Sigmoid colon (tissue), 6 donors: ENCODE measurements at regions not wholly inside any gene's neighbourhood (a gene's known extent, or its start where the extent isn't known, plus 50 kb on each side); places are given as distances from the start of the nearest gene placed in this dataset.
A peak's percentile ranks its signal among the peaks of the same experiment; 100 is the strongest.
"Not testable (repeated sequence)": the region's sequence is repeated elsewhere in the genome, so short reads cannot be mapped to it uniquely, and the experiment has no call there.

Experiments used
- DNase-seq: peaks from one replicate; pipeline ENCODE4 v3.0.0-alpha.2; 2019
- H3K27ac ChIP-seq, 4 donors: fragments of 200-600 bp; sonication (generic); one replicate each; pipeline ENCODE4 v1.5.1; 2016 to 2019; ENCODE audit warnings: mild to moderate bottlenecking in 1 of 4
- H3K27me3 ChIP-seq, 3 donors: fragments of 200-600 bp; sonication (generic); one replicate each; pipeline ENCODE4 v1.5.1; 2019; ENCODE audit warnings: mild to moderate bottlenecking in 1 of 3
- H3K36me3 ChIP-seq, 4 donors: fragments of 200-600 bp; sonication (generic); one replicate each; pipeline ENCODE4 v1.5.1; 2016 to 2019
- H3K4me1 ChIP-seq, 4 donors: fragments of 200-600 bp; sonication (generic); one replicate each; pipeline ENCODE4 v1.5.1; 2017 to 2019
- H3K4me3 ChIP-seq, 4 donors: fragments of 200-600 bp; sonication (generic); one replicate each; pipeline ENCODE4 v1.5.1; 2017 to 2019; ENCODE audit warnings: mild to moderate bottlenecking in 2 of 4, moderate library complexity in 1 of 4
- H3K9me3 ChIP-seq, 4 donors: fragments of 200-600 bp in 3 of 4; sonication (generic) in 3 of 4; one replicate each; pipeline versions ENCODE4 v1.5.1 to v1.6.1; 2013 to 2019
- CTCF ChIP-seq, 4 experiments: fragments of 450-650 bp in 3 of 4; fragments of 200-600 bp in 1 of 4; IDR thresholded peaks; one replicate each; pipeline ENCODE4 v1.5.1; 2016 to 2019; ENCODE audit warnings: antibody characterized with exemption in 4 of 4, mild to moderate bottlenecking in 3 of 4, moderate library complexity in 2 of 4
- EP300 ChIP-seq, 4 donors: sonication (generic); formaldehyde crosslinking; IDR thresholded peaks; one replicate each; pipeline ENCODE4 v1.6.1; 2017; ENCODE audit warnings: antibody characterized with exemption in 4 of 4
- POLR2A ChIP-seq, 2 donors: fragments of 450-650 bp; IDR thresholded peaks; one replicate each; pipeline ENCODE4 v1.6.1; 2016; ENCODE audit warnings: antibody characterized with exemption in 2 of 2, mild to moderate bottlenecking in 2 of 2, moderate library complexity in 2 of 2
- POLR2AphosphoS5 ChIP-seq, 4 donors: sonication (generic); formaldehyde crosslinking; IDR thresholded peaks; one replicate each; pipeline ENCODE4 v1.6.1; 2017; ENCODE audit warnings: antibody characterized with exemption in 4 of 4
- WGBS, 2 donors: extraction: QIAGEN DNeasy Blood & Tissue Kit; methylation state at CpG; one replicate each; pipeline ENCODE4 v1.1.7; 2013; 5-methylcytosine and 5-hydroxymethylcytosine counted together
- intact Hi-C: fragments of 100-400 bp; cut with DNase I; formaldehyde crosslinking; loops from one replicate; pipeline ENCODE4 v1.15.1; 2023
- donor health status: healthy with polysubstance abuse.
- donor health status: healthy.

GRCh38 chr10:3375505-3375904 lies 202.9 kb upstream of the PITRM1 start:
- WGBS, 2 donors: 94 to 95% methylated on average over 5 of the region's 5 CpGs

GRCh38 chr10:3374914-3375313 lies 202.3 kb upstream of the PITRM1 start:
- no peaks in the 10 kb centered on the region for H3K36me3 ChIP-seq
- peaks cover 0 to 10% (median 4%) of the 10 kb centered on the region in 4 donors for H3K4me1 ChIP-seq
- no peak overlapping the region for H3K4me3 ChIP-seq
- no peaks in the 10 kb centered on the region for H3K9me3 ChIP-seq
- DNase-seq: no peak
- intact Hi-C loops: no loop called here
- TF ChIP-seq POLR2A (IDR thresholded peaks at IDR 0.05): no peak
- no peak for TF ChIP-seq CTCF (IDR thresholded peaks at IDR 0.05)
- TF ChIP-seq POLR2AphosphoS5 (IDR thresholded peaks at IDR 0.05): no peak
- no peak for TF ChIP-seq EP300 (IDR thresholded peaks at IDR 0.05)
- no peak overlapping the region for H3K27ac ChIP-seq
- WGBS, 2 donors: 91% methylated on average over 2 of the region's 2 CpGs
- no peaks in the 10 kb centered on the region for H3K27me3 ChIP-seq

More at GRCh38 chr10:3375505-3375904, 202.9 kb upstream of the PITRM1 start:
- Histone ChIP-seq H3K4me1 (peaks cover 0 to 10% (median 4%) of the 10 kb centered on the region in 4 donors), H3K36me3 (no peaks in the 10 kb centered on the region), H3K4me3 (no peak overlapping the region), H3K9me3 (no peaks in the 10 kb centered on the region), H3K27ac (no peak overlapping the region), H3K27me3 (no peaks in the 10 kb centered on the region)
- no peak for DNase-seq
- no peak for TF ChIP-seq POLR2A (IDR thresholded peaks at IDR 0.05)
- no peak for TF ChIP-seq EP300 (IDR thresholded peaks at IDR 0.05)
- TF ChIP-seq CTCF (IDR thresholded peaks at IDR 0.05): no peak
- TF ChIP-seq POLR2AphosphoS5 (IDR thresholded peaks at IDR 0.05): no peak
- intact Hi-C loops: no loop called here

GRCh38 chr10:3373374-3374027 lies 200.9 kb upstream of the PITRM1 start:
- H3K9me3 ChIP-seq, intact Hi-C loops, H3K4me3 ChIP-seq, H3K36me3 ChIP-seq, H3K27me3 ChIP-seq, H3K27ac ChIP-seq, DNase-seq: not testable (repeated sequence)
- 86 to 90% methylated on average over 12 of the region's 13 CpGs for WGBS, 2 donors
- peaks cover 0 to 10% (median 4%) of the 10 kb centered on the region in 4 donors for H3K4me1 ChIP-seq

- H3K4me1 ChIP-seq: peaks cover 0 to 10% (median 4%) of the 10 kb centered on the region in 4 donors
- H3K4me3 ChIP-seq: no peak overlapping the region
- 29 to 68% methylated on average over 3 of the region's 3 CpGs for WGBS, 2 donors
- peak overlapping the region in 3 of 4 donors; percentile 3 to 43 (median 27) for H3K27ac ChIP-seq
- DNase-seq: no peak
- H3K27me3 ChIP-seq: no peaks in the 10 kb centered on the region
- no peaks in the 10 kb centered on the region for H3K36me3 ChIP-seq
- H3K9me3 ChIP-seq: no peaks in the 10 kb centered on the region
- intact Hi-C loops: no loop called here
- TF ChIP-seq POLR2A (IDR thresholded peaks at IDR 0.05) (no peak), POLR2AphosphoS5 (IDR thresholded peaks at IDR 0.05) (no peak), CTCF (IDR thresholded peaks at IDR 0.05) (no peak), EP300 (IDR thresholded peaks at IDR 0.05) (no peak)
Observed at GRCh38 chr10:3372281-3372680, 199.7 kb upstream of the PITRM1 start.

GRCh38 chr10:3371624-3372023 lies 199.0 kb upstream of the PITRM1 start:
- not testable (repeated sequence) for H3K9me3 ChIP-seq
- peak overlapping the region in 2 of 4 donors; percentile 27 to 43 for H3K27ac ChIP-seq

More at GRCh38 chr10:3371624-3372023, 199.0 kb upstream of the PITRM1 start:
- H3K4me3 ChIP-seq, intact Hi-C loops, DNase-seq, H3K27me3 ChIP-seq, H3K36me3 ChIP-seq: not testable (repeated sequence)
- peaks cover 0 to 10% (median 4%) of the 10 kb centered on the region in 4 donors for H3K4me1 ChIP-seq
